ENCODE measurements at regions not wholly inside any gene's neighbourhood (a gene's known extent, or its start where the extent isn't known, plus 50 kb on each side); places are given as distances from the start of the nearest gene placed in this dataset.
"Not testable (repeated sequence)": the region's sequence is repeated elsewhere in the genome, so short reads cannot be mapped to it uniquely, and the experiment has no call there.

DNA sequence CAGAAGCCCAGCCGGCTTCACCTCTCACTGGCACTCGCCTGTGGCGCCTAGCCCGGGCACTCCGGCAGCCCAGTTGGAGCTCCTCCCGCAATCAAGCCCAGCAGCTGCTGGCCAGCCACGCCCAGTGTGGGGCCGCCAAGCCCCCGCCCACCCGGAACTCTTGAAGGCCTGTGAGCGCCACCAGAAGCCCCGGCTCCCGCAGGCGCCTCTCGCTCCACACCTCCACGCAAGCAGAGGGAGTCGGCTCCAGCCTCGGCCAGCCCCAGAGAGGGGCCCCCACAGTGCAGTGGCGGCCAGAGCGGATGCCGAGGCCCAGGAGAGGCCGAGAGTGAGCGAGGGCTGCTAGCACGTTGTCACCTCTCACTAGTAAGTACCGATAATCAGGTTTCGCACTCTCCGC, 240.7 kb downstream of the TFEC start:
- no peak for DNase-seq

DNA sequence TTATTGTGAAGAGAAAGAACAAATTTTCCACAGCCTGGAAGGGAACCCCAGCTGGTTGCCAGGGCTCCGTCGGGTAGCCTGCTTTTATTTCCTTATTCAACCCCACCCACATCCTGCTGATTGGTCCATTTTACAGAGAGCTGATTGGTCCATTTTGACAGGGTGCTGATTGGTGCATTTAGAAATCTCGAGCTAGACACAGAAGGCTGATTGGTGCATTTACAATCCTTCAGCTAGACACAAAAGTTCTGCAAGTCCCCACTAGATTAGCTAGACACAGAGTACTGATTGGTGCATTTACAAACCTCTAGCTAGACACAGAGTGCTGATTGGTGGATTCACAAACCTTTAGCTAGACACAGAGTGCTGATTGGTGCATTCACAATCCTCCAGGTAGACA, 241.1 kb downstream of the TFEC start:
- DNase-seq, result not testable (repeated sequence)

- no peak for DNase-seq
Observed at GRCh38 chr7:115782696-115783490, 247.7 kb downstream of the TFEC start.

GRCh38 chr7:115779561-115779960, 251.0 kb downstream of the TFEC start:
- no peak for DNase-seq

GRCh38 chr7:115775981-115776380, 254.6 kb downstream of the TFEC start:
- DNase-seq, result no peak

DNA sequence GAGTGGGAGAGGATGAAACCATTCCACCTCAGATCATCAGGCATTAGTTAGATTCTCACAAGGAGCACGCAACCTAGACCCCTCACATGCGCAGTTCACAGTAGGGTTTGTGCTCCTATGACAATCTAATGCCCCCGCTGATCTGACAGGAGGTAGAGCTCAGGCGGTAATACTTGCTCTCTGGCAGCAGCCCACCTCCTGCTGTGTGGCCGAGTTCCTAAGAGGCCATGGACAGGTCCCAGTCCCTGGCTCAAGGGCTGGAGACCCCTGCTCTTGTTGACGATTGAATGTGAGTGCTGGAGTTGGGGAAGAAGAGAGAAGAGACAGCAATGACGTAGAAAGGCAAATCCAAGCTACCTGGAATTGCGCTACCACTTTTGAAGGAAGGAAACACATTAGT, 267.2 kb downstream of the TFEC start:
- no peak for DNase-seq

DNA sequence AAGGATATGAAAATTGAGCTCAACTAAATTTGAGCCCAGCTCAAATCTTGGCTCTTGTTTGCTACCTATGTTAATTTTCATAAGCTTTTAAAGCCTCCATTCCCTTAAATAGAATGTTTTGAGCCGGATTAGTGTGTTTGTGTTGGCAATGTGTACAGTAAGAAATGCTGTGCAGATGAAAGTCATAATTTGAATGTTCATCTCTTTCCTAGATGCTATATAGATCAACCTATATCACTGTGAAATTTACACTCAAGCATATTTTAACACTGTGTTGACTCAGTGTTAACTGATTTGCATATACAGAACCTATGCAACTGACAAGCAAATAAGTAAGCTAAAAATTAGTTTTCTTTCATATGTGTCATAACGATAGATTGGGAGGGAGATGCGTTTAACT, 272.5 kb downstream of the TFEC start:
- no peak for DNase-seq

GRCh38 chr7:115754226-115754625, 276.3 kb downstream of the TFEC start:
- no peak for DNase-seq

DNA sequence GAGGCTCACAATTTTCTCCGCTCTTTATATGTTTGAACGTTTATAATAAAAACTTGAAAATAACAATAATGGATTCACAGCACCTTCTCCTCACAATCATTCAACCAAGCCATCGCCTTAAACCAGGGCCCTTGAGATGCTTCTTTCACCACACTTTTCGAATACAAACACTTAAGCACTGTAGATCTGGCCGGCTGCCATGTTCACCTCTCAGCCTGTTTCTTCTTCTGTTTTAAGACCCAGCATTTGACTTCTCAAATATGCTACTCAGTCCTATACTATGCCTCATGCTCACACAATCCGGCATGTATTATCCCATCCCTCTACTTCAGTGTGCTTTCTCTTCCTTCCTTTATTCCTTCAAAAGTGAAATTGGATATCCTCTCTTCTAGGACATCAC, 280.6 kb downstream of the TFEC start:
- no peak for DNase-seq

DNA sequence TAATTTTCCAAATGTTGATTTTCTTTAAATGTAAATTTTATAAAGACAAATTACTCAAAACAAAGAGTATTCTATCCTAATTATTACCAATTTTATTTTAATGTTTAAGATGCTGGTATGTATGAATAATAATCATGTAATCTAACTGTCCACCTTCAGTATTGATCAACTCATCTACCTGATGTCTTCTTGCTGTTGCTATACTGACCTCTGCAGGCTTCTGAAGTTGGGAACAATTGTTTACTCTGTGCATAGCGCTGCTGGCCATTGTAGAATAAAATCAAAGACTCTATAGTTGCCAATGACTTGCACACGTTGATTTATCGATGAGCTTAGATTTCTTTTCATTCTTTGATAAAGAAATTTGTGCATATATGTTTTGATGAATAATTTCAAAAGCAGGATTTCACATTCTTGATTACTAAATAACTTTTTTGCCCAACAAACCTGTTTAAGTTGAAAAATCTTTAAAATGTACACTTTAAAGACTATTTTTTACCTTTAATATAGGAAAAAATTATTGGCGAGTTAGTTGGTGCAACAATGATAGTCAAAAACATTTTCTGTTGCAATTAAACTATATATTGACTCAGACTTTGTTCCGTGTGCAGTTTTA, 282.3 kb downstream of the TFEC start:
- DNase-seq, result peak in 1 of 5 experiments; percentile 27

DNA sequence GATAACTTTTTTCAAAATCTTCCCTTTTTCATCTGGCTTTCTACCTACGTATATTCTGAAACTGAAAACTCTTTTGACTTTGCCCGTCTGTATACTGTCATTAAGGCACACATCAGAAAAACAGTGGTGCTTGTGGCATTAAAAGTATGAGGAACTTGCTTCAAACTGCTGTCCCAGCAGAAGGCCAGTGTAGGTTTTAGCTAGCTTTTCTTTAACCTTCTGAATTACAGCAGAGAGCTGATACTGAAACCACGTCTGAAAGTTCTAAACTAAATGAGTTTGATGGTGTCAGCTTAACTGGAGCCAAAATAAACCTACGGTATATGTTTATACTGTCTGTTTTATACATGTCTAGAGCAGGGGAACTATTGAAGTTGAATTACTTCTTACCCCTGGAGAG, 283.4 kb downstream of the TFEC start:
- peak in 1 of 5 experiments; percentile 22 for DNase-seq

DNA sequence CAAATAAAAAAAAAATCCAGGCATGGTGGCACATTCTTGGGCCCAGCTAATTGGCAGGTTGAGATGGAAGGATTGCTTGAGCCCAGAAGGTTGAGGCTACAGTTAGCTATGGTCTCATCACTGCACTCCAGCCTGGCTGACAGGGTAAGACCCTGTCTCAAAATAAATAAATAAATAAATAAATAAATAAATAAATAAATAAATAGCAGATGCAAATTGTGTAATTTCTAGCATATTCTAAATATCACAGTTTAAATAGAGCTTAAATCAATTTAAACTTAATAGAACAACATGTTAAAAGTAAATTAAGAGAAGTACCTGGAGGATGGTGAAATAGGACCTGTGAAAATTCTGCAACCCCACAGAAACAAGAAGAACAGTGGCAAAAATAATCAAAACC, 290.5 kb downstream of the TFEC start:
- DNase-seq, result no peak

DNA sequence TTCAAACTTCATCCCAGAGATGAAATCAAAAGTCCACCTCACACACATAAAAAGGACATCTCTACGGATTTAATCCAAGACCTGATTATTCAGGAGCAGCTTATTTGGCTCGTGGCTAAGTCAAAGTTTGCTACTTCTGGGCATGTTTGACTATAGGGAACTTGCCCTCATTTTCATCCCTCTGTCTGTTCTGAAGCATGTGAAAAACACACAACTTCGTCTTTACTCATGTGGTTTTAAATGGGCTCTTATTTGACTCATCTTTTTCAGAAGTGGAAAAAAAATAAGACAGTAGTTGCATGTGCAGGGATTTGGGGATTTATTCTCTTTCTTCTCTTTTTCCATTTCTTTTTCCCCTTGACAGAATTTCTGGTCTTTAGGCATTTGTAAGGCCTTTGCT, 295.9 kb downstream of the TFEC start:
- DNase-seq, result no peak

DNA sequence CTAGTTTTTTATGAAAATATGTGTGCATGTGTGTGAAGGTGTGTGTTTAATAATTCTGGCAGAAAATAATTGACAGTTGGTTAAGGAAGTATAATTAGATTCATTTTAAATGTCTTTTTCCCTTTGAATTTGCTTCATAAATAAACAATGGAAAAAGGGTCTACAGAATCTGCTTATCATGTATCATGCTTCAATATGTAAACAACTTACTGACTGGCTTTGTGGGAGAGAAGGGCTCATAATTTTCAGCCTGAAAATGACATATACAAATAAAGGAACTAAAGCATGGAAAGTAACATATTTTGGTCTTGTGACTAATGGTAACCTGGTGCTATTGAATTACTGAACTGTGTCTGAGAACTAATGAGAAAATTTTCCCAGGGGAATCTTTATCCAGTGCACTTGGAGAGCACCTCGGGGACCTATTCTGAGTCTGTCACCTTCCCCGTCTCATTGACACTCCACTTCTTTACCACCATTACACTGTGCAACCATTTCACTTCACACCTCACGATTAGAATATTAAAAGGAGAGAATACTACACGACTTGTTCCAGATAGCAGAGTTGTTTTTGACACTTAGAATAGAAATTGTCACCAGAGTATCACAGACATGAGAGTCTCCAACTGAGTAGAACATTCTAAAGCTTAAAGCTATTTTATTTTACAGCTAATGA, 298.6 kb downstream of the TFEC start:
- DNase-seq, result no peak

DNA sequence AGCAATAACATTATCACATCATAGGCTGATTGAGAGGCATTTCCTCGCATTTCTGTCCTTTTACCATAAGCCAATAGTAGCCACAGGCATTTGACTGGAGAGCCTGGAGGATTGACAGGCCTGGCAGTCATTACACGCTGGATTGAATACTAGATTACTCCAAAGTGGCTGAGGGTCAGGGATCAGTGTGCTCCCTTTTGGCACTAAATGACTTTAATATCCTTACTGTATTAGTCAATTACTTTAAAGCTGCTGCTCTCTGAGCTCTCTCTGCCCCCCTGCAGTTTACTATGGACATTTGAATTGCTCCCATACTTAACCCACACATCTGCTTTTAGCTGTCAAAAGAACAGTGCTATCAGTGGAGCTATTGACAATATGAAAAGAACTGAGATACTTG, 302.0 kb downstream of the TFEC start:
- no peak for DNase-seq

DNA sequence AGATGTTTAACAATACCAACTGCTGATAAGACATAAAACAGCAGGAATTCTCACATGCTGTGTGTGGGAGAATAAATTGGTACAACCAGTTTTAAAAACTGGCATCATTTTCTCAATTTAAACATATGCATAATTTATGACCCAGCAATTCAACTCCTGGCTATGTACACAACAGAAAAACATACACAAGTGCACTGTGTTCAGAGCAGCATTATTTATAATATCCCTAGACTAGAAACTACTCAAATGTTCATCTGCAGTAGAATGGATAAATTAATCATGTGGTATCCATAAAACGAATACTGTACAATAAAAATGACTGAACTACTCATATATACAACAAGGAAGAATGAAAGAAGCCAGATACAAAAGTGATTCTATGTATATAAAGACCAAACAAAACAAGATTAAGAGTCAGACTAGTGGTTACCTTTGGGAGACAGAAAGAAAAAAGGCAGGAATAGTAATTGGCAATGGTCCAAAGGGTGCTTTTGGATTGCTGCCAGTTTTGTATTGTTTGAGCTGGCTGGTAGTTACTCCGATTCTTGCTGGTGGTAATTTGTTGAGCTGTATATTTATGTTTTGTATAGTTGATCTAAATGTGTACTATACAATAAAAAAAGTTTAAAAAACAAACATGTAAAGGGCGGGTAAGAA, 306.0 kb downstream of the TFEC start:
- DNase-seq, result no peak

DNA sequence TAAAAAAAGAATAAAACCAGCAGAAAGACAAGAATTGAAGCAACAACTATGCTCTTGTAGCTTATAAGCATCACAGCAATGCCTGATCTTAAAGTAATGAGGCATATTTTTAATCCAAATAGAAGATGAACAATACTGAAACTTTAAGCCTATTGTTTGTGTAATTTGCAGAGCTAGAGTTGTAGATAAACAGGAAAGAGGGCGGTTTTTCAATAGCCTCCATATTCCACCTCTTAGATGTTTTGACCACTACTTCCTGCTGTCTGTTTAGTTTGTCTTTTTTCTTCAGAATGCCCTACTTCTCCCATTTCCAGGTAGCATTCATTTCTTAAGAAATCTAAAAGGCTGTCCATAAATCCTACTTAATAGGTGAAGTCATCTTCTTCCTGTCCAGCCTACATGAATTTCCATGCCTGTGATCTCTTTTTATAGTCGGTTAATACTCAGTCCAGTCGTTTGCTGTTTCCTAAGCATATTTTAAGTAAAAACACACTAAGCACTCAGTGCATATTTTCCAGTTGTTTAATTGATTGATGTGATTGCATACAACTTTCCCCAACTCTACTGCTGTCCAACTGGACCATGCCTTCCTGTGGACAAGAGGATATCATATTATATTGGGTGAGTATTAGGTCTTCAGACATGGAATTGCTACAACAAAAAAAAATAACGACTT, 308.1 kb downstream of the TFEC start:
- peak in 2 of 5 experiments; percentile 28 to 73 for DNase-seq

GRCh38 chr7:115721293-115722217, 309.0 kb downstream of the TFEC start:
- no peak for DNase-seq

DNA sequence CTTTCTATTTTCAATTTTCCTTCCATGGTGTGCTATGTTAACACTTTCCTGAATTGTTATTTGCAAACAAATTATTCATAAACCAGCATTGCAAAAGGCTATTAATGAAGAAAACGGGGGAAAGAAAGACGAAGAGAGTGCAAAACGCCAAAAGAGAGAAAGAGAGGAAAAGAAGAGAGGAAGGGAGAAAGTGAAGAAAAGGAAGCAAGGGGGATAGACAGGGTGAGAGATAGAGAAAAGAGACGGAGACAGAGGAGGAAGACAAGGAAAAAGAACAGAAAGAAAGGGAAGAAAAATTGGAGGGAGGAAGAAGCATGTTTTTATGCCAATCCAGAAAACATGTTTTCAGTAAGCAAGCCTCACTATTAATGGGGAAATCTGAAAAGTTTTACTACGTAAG, 310.6 kb downstream of the TFEC start:
- no peak for DNase-seq

DNA sequence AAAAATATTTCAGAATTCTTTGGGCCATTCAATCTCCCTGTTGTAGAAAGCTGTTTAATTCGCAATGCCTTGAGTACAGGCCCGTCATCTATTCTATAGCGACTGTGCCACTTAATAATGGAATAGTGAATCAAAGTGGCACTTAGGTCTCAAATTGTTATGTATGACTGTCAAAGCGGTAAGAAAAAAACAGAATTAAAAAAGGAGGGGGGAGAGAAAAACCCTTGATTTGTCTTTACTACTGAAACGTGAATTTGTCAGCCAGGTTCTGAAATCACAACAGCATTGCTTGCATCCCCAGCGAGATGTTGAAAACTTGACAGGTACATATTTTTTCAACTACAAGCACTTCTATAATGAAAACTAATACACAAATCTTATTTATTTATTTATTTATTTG, 320.9 kb downstream of the TFEC start:
- DNase-seq, result no peak

- DNase-seq, result no peak
Observed at GRCh38 chr7:115708013-115708341, 322.6 kb downstream of the TFEC start.

Measured in T-helper 2 cell (primary cell).